ENCODE measurements at regions not wholly inside any gene's neighbourhood (a gene's known extent, or its start where the extent isn't known, plus 50 kb on each side); places are given as distances from the start of the nearest gene placed in this dataset.

DNA sequence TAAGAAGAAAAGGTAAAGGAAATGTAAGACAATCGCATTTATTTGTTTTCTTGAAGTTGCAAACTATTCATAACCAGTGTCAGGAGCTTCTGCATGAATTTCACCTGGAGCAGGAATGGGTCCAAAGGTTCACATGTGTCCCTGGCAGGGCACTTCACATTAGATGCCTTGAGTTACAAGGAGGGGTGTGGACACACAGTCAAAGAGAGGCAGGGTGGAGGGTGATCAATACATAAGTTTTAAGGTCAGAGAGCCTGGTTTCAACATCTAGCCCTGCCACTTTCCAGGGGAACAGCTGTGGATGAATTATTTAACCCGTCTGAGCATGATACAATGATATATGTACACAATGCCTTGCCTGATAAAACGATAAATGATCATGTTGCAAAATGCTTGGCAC is 321.4 kb downstream of the CYP26B1 start:
- TF ChIP-seq, protein P1, sequence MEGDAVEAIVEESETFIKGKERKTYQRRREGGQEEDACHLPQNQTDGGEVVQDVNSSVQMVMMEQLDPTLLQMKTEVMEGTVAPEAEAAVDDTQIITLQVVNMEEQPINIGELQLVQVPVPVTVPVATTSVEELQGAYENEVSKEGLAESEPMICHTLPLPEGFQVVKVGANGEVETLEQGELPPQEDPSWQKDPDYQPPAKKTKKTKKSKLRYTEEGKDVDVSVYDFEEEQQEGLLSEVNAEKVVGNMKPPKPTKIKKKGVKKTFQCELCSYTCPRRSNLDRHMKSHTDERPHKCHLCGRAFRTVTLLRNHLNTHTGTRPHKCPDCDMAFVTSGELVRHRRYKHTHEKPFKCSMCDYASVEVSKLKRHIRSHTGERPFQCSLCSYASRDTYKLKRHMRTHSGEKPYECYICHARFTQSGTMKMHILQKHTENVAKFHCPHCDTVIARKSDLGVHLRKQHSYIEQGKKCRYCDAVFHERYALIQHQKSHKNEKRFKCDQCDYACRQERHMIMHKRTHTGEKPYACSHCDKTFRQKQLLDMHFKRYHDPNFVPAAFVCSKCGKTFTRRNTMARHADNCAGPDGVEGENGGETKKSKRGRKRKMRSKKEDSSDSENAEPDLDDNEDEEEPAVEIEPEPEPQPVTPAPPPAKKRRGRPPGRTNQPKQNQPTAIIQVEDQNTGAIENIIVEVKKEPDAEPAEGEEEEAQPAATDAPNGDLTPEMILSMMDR (IDR thresholded peaks at IDR 0.05) = no peak
- TF ChIP-seq ZBTB33 (IDR thresholded peaks at IDR 0.05; ENCODE audit: borderline replicate concordance, low read depth) = no peak
- no peak for TF ChIP-seq FOSL2 (IDR thresholded peaks at IDR 0.05; ENCODE audit: borderline replicate concordance, low read depth)
- no peak for TF ChIP-seq TEAD4 (IDR thresholded peaks at IDR 0.05; ENCODE audit: borderline replicate concordance, insufficient read depth)
- TF ChIP-seq RAD21 (IDR thresholded peaks at IDR 0.05; ENCODE audit: low read length) = no peak

Measured in SK-N-SH (cell line).